ENCODE measurements at regions not wholly inside any gene's neighbourhood (a gene's known extent, or its start where the extent isn't known, plus 50 kb on each side); places are given as distances from the start of the nearest gene placed in this dataset.

DNA sequence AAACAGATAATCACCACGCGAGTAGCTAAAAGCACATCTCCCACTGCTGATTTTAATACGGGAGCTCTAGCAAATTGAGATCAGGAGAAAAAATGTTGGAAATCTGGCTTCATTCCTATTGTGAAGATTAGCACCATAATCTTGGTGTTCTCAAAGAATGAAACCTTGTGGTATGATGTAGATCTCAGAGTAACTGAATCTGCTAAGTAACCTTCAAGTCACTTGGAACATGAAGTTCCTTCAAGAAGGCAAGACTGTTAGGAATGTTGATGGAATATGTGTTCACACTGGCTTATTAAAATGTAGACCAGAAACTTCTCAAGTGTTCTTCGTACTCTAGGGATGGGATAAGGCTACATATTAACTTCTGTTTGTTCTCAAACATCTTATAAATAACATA lies 117.4 kb upstream of the CHRM3 start:
- no peak for TF ChIP-seq EZH2phosphoT487 (conservative IDR thresholded peaks at IDR 0.05; ENCODE audit: low read length)
- TF ChIP-seq, protein P1, sequence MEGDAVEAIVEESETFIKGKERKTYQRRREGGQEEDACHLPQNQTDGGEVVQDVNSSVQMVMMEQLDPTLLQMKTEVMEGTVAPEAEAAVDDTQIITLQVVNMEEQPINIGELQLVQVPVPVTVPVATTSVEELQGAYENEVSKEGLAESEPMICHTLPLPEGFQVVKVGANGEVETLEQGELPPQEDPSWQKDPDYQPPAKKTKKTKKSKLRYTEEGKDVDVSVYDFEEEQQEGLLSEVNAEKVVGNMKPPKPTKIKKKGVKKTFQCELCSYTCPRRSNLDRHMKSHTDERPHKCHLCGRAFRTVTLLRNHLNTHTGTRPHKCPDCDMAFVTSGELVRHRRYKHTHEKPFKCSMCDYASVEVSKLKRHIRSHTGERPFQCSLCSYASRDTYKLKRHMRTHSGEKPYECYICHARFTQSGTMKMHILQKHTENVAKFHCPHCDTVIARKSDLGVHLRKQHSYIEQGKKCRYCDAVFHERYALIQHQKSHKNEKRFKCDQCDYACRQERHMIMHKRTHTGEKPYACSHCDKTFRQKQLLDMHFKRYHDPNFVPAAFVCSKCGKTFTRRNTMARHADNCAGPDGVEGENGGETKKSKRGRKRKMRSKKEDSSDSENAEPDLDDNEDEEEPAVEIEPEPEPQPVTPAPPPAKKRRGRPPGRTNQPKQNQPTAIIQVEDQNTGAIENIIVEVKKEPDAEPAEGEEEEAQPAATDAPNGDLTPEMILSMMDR (IDR thresholded peaks at IDR 0.05; ENCODE audit: insufficient read depth, low read length, poor library complexity, severe bottlenecking): no peak
- Histone ChIP-seq H4K20me1 (ENCODE audit: low read depth, low read length) (no peaks in the 10 kb centered on the region), H3K36me3 (ENCODE audit: low read length) (no peaks in the 10 kb centered on the region), H2AFZ (ENCODE audit: low read depth, low read length, severe bottlenecking) (no peak overlapping the region), H3K4me3 (ENCODE audit: insufficient read depth, low read length, poor library complexity, severe bottlenecking) (no peak overlapping the region), H3K9me2 (replicated peaks; ENCODE audit: insufficient read depth, low read length) (no peaks in the 10 kb centered on the region), H3K9ac (ENCODE audit: low read length) (no peak overlapping the region), H3K9me3 (ENCODE audit: insufficient read depth, low read length) (no peaks in the 10 kb centered on the region), H3K27me3 (ENCODE audit: low read length) (no peaks in the 10 kb centered on the region), H3K4me2 (ENCODE audit: low read depth, low read length, poor library complexity, severe bottlenecking) (no peak overlapping the region), H3K27ac (ENCODE audit: low read depth, low read length) (no peak overlapping the region), H3F3A (ENCODE audit: insufficient read depth) (no peaks in the 10 kb centered on the region), H3K79me2 (ENCODE audit: insufficient read depth, low read length) (no peaks in the 10 kb centered on the region)

DNA sequence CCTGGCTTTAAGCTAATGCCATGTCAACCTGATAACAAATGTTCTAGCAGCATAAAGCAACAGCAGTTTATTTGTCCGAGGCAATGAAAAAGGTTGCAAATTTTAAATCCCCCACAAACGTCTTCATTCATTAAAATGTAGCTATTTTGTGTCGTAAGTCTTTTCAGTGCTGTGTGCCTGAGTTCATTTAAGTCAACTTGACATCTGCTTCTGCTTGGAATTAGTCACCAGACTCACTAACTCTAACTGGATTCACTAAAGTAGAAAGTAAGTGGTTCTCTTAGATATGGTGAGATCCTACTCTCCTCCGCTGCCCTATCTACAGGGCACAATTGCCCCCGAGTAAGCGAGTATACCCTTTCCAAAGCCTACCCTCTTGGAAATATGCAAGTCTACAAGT lies 118.4 kb upstream of the CHRM3 start:
- Histone ChIP-seq H3K27me3 (ENCODE audit: low read length) (no peaks in the 10 kb centered on the region), H3K9me2 (replicated peaks; ENCODE audit: insufficient read depth, low read length) (no peaks in the 10 kb centered on the region), H2AFZ (ENCODE audit: low read depth, low read length, severe bottlenecking) (no peak overlapping the region), H3F3A (ENCODE audit: insufficient read depth) (no peaks in the 10 kb centered on the region), H3K79me2 (ENCODE audit: insufficient read depth, low read length) (no peaks in the 10 kb centered on the region), H3K4me3 (ENCODE audit: insufficient read depth, low read length, poor library complexity, severe bottlenecking) (no peak overlapping the region), H4K20me1 (ENCODE audit: low read depth, low read length) (no peaks in the 10 kb centered on the region), H3K27ac (ENCODE audit: low read depth, low read length) (no peak overlapping the region), H3K9me3 (ENCODE audit: insufficient read depth, low read length) (no peaks in the 10 kb centered on the region), H3K4me2 (ENCODE audit: low read depth, low read length, poor library complexity, severe bottlenecking) (no peak overlapping the region), H3K36me3 (ENCODE audit: low read length) (no peaks in the 10 kb centered on the region), H3K9ac (ENCODE audit: low read length) (no peak overlapping the region)
- TF ChIP-seq, protein P1 (IDR thresholded peaks at IDR 0.05; ENCODE audit: insufficient read depth, low read length, poor library complexity, severe bottlenecking): no peak
- no peak for TF ChIP-seq EZH2phosphoT487 (conservative IDR thresholded peaks at IDR 0.05; ENCODE audit: low read length)

DNA sequence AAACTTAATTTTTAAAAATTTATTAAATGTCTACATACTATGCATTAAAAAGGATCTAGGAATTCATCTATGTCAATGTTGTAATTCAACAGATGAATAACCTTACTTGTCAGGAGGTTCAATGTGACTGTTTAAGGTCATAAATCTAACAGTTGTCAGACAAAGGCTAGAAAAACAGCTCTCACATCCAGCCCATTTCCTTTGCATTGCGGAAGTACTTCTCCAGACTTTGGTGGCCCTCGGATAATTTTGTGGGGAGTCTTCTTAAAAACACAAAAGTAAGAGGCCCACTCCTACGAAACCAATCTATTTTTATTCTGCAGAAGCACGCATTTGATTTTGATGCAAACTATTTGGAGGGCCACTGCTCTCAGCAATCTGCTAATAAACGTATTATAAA lies 122.6 kb upstream of the CHRM3 start:
- no peak overlapping the region for H3K9ac ChIP-seq (ENCODE audit: low read length)
- no peaks in the 10 kb centered on the region for H4K20me1 ChIP-seq (ENCODE audit: low read depth, low read length)
- H3K79me2 ChIP-seq (ENCODE audit: insufficient read depth, low read length): no peaks in the 10 kb centered on the region
- H3K4me3 ChIP-seq (ENCODE audit: insufficient read depth, low read length, poor library complexity, severe bottlenecking): no peak overlapping the region
- no peaks in the 10 kb centered on the region for H3K9me3 ChIP-seq (ENCODE audit: insufficient read depth, low read length)
- no peaks in the 10 kb centered on the region for H3K36me3 ChIP-seq (ENCODE audit: low read length)
- no peaks in the 10 kb centered on the region for H3K9me2 ChIP-seq (replicated peaks; ENCODE audit: insufficient read depth, low read length)
- H3K27me3 ChIP-seq (ENCODE audit: low read length): no peaks in the 10 kb centered on the region
- H3F3A ChIP-seq (ENCODE audit: insufficient read depth): no peaks in the 10 kb centered on the region
- H3K4me2 ChIP-seq (ENCODE audit: low read depth, low read length, poor library complexity, severe bottlenecking): no peak overlapping the region
- no peak for TF ChIP-seq EZH2phosphoT487 (conservative IDR thresholded peaks at IDR 0.05; ENCODE audit: low read length)
- TF ChIP-seq, protein P1 (IDR thresholded peaks at IDR 0.05; ENCODE audit: insufficient read depth, low read length, poor library complexity, severe bottlenecking): no peak
- no peak overlapping the region for H2AFZ ChIP-seq (ENCODE audit: low read depth, low read length, severe bottlenecking)
- no peak overlapping the region for H3K27ac ChIP-seq (ENCODE audit: low read depth, low read length)

DNA sequence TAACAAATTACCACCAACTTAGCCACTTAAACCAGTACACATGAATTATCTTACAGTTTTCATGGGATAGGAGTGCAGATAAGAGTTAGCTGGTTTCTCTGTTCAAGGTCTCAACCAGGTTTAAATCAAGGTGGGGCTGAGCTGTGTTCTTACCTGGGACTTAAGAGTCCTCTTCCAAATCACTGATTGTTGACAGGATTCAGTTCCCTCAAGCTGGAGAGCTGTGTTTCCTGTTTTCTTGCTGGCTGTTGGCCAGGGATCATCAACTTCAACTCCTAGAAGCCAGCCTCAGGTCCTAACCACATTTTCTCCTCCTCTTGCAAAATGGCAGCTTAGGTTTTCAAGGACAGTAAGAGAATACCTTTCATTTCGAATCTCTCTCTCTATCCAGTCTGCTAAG lies 123.8 kb upstream of the CHRM3 start:
- no peaks in the 10 kb centered on the region for H3K79me2 ChIP-seq (ENCODE audit: insufficient read depth, low read length)
- H3K9ac ChIP-seq (ENCODE audit: low read length): no peak overlapping the region
- H3K9me3 ChIP-seq (ENCODE audit: insufficient read depth, low read length): no peaks in the 10 kb centered on the region
- H3K9me2 ChIP-seq (replicated peaks; ENCODE audit: insufficient read depth, low read length): no peaks in the 10 kb centered on the region
- H4K20me1 ChIP-seq (ENCODE audit: low read depth, low read length): no peaks in the 10 kb centered on the region
- no peaks in the 10 kb centered on the region for H3F3A ChIP-seq (ENCODE audit: insufficient read depth)
- H3K27ac ChIP-seq (ENCODE audit: low read depth, low read length): no peak overlapping the region
- H2AFZ ChIP-seq (ENCODE audit: low read depth, low read length, severe bottlenecking): no peak overlapping the region
- TF ChIP-seq EZH2phosphoT487 (conservative IDR thresholded peaks at IDR 0.05; ENCODE audit: low read length): no peak
- TF ChIP-seq, protein P1 (IDR thresholded peaks at IDR 0.05; ENCODE audit: insufficient read depth, low read length, poor library complexity, severe bottlenecking): no peak
- H3K4me3 ChIP-seq (ENCODE audit: insufficient read depth, low read length, poor library complexity, severe bottlenecking): no peak overlapping the region
- H3K4me2 ChIP-seq (ENCODE audit: low read depth, low read length, poor library complexity, severe bottlenecking): no peak overlapping the region
- no peaks in the 10 kb centered on the region for H3K36me3 ChIP-seq (ENCODE audit: low read length)
- no peaks in the 10 kb centered on the region for H3K27me3 ChIP-seq (ENCODE audit: low read length)
